Naive thymus-derived CD4-positive, alpha-beta T cell (primary cell): ENCODE measurements at regions not wholly inside any gene's neighbourhood (a gene's known extent, or its start where the extent isn't known, plus 50 kb on each side); places are given as distances from the start of the nearest gene placed in this dataset.

Experiments used
- ATAC-seq: fragments of 150-1000 bp; cut with Tn5 transposase; 2 replicates; pipeline ENCODE4 v1.10.0; 2021; ENCODE audit warnings: mild to moderate bottlenecking, moderate library complexity
- CTCF ChIA-PET: fragments of 350-600 bp; sonication (Branson Sonifier 250); formaldehyde crosslinking; loops from one replicate; lab custom pipeline; 2021; ENCODE audit warnings: antibody characterized with exemption; lab: Charles Lee
- POLR2A ChIA-PET: fragments of 350-600 bp; sonication (Branson Sonifier 250); formaldehyde crosslinking; loops from one replicate; lab custom pipeline; 2021; ENCODE audit warnings: antibody characterized with exemption, inconsistent platforms; lab: Charles Lee
- DNase-seq, 9 donors: peaks; one replicate each; pipeline versions ENCODE4 v3.0.0 to v3.0.0-alpha.2; 2020 to 2022; ENCODE audit warnings: mixed read lengths in 1 of 9
- H3K27ac ChIP-seq: one replicate; pipeline ENCODE4 v1.7.0; 2013; ENCODE audit warnings: mild to moderate bottlenecking, low read depth, low read length, moderate library complexity
- H3K27me3 ChIP-seq, 2 donors: one replicate each; pipeline ENCODE4 v1.7.0; 2013; ENCODE audit warnings: low read length in 2 of 2, mild to moderate bottlenecking in 2 of 2, moderate library complexity in 2 of 2; ENCODE audit not compliant: control insufficient read depth in 2 of 2, insufficient read depth in 2 of 2
- H3K36me3 ChIP-seq, 3 experiments: 1 replicate in 2 of 3; 2 replicates in 1 of 3; pipeline ENCODE4 v1.7.0; 2013; ENCODE audit warnings: low read length in 3 of 3, mild to moderate bottlenecking in 3 of 3, moderate library complexity in 1 of 3; ENCODE audit not compliant: insufficient read depth in 3 of 3, control insufficient read depth in 2 of 3
- H3K4me1 ChIP-seq, 2 donors: one replicate each; pipeline ENCODE4 v1.7.0; 2013; ENCODE audit warnings: low read length in 2 of 2, mild to moderate bottlenecking in 2 of 2, moderate library complexity in 1 of 2; ENCODE audit not compliant: control insufficient read depth in 2 of 2, insufficient read depth in 2 of 2
- H3K4me3 ChIP-seq: 2 replicates; pipeline ENCODE4 v1.7.0; 2013; ENCODE audit warnings: mild to moderate bottlenecking, low read length
- H3K9me3 ChIP-seq, 3 experiments: 1 replicate in 2 of 3; 2 replicates in 1 of 3; pipeline ENCODE4 v1.7.0; 2013; ENCODE audit warnings: low read length in 3 of 3; ENCODE audit not compliant: control insufficient read depth in 2 of 3
- H3K27ac Mint-ChIP-seq, 9 donors: one replicate each; pipeline ENCODE4 v1.8.0; 2020 to 2022; ENCODE audit warnings: mixed read lengths in 9 of 9, mild to moderate bottlenecking in 8 of 9, moderate library complexity in 5 of 9, inconsistent platforms in 2 of 9
- H3K27me3 Mint-ChIP-seq, 5 donors: one replicate each; pipeline ENCODE4 v1.8.0; 2021 to 2022; ENCODE audit warnings: mixed read lengths in 5 of 5, mild to moderate bottlenecking in 1 of 5
- H3K36me3 Mint-ChIP-seq, 5 donors: one replicate each; pipeline ENCODE4 v1.8.0; 2020 to 2022; ENCODE audit warnings: mixed read lengths in 5 of 5, mild to moderate bottlenecking in 3 of 5, inconsistent platforms in 1 of 5
- H3K4me1 Mint-ChIP-seq, 7 donors: one replicate each; pipeline ENCODE4 v1.8.0; 2020 to 2022; ENCODE audit warnings: mixed read lengths in 7 of 7, mild to moderate bottlenecking in 3 of 7, inconsistent platforms in 1 of 7
- H3K4me3 Mint-ChIP-seq, 10 donors: one replicate each; pipeline ENCODE4 v1.8.0; 2020 to 2022; ENCODE audit warnings: mild to moderate bottlenecking in 10 of 10, mixed read lengths in 10 of 10, moderate library complexity in 6 of 10, inconsistent platforms in 2 of 10
- H3K9me3 Mint-ChIP-seq, 11 donors: one replicate each; pipeline ENCODE4 v1.8.0; 2020 to 2022; ENCODE audit warnings: mixed read lengths in 11 of 11, mild to moderate bottlenecking in 4 of 11, inconsistent platforms in 1 of 11, moderate library complexity in 1 of 11
- intact Hi-C, 2 donors: fragments of 100-400 bp; cut with micrococcal nuclease; formaldehyde crosslinking; loops; one replicate each; pipeline ENCODE4 v1.15.1; 2023

GRCh38 chr9:73219985-73220626, 68.4 kb downstream of the ANXA1 start:
- CTCF ChIA-PET: no interaction called here
- Mint-ChIP-seq H3K4me3 (no peak overlapping the region), H3K36me3 (no peaks in the 10 kb centered on the region), H3K27me3 (peaks cover 12 to 58% (median 51%) of the 10 kb centered on the region in 5 donors), H3K4me1 (peaks cover 0 to 5% (median 0%) of the 10 kb centered on the region in 7 donors), H3K27ac (peak overlapping the region in 1 of 9 donors; percentile 58), H3K9me3 (peaks cover 0 to 19% (median 3%) of the 10 kb centered on the region in 11 donors)
- ATAC-seq (peak; percentile 84), DNase-seq (no peak)
- Histone ChIP-seq H3K4me1 (no peaks in the 10 kb centered on the region), H3K9me3 (no peaks in the 10 kb centered on the region), H3K36me3 (no peaks in the 10 kb centered on the region), H3K27me3 (peaks cover 0 to 4% of the 10 kb centered on the region in 2 donors), H3K27ac (no peak overlapping the region), H3K4me3 (no peak overlapping the region)
- intact Hi-C loops: no loop called here
- POLR2A ChIA-PET: no interaction called here

- Mint-ChIP-seq H3K27me3 (peaks cover 10 to 50% (median 44%) of the 10 kb centered on the region in 5 donors), H3K4me1 (peaks cover 0 to 5% (median 0%) of the 10 kb centered on the region in 7 donors), H3K9me3 (peaks cover 0 to 20% (median 4%) of the 10 kb centered on the region in 11 donors), H3K36me3 (no peaks in the 10 kb centered on the region), H3K4me3 (no peak overlapping the region), H3K27ac (no peak overlapping the region)
- Histone ChIP-seq H3K9me3 (no peaks in the 10 kb centered on the region), H3K4me1 (no peaks in the 10 kb centered on the region), H3K27ac (no peak overlapping the region), H3K27me3 (no peaks in the 10 kb centered on the region), H3K36me3 (no peaks in the 10 kb centered on the region), H3K4me3 (no peak overlapping the region)
- ChIA-PET CTCF (no interaction called here), POLR2A (no interaction called here)
- intact Hi-C loops: no loop called here
- no peak for ATAC-seq
- DNase-seq: no peak
Observed at GRCh38 chr9:73223594-73223993, 71.9 kb downstream of the ANXA1 start.

GRCh38 chr9:73229543-73229942, 77.9 kb downstream of the ANXA1 start:
- H3K4me1 ChIP-seq: no peaks in the 10 kb centered on the region
- H3K36me3 Mint-ChIP-seq: no peaks in the 10 kb centered on the region
- CTCF ChIA-PET: no interaction called here
- no peaks in the 10 kb centered on the region for H3K36me3 ChIP-seq
- H3K4me3 ChIP-seq: no peak overlapping the region
- H3K27me3 Mint-ChIP-seq: peaks cover 4 to 28% (median 11%) of the 10 kb centered on the region in 5 donors
- no peaks in the 10 kb centered on the region for H3K27me3 ChIP-seq
- no peak overlapping the region for H3K4me3 Mint-ChIP-seq
- peaks cover 0 to 4% (median 0%) of the 10 kb centered on the region in 7 donors for H3K4me1 Mint-ChIP-seq
- peaks cover 0 to 11% (median 4%) of the 10 kb centered on the region in 11 donors for H3K9me3 Mint-ChIP-seq
- intact Hi-C loops: no loop called here
- no peak overlapping the region for H3K27ac ChIP-seq
- POLR2A ChIA-PET: interaction anchor here (0.6 kb wide), 1 partner anchor 141 kb away, joined by 4 read pairs; no protein-coding TSS in a partner anchor
- no peaks in the 10 kb centered on the region for H3K9me3 ChIP-seq
- ATAC-seq (no peak), DNase-seq (no peak)
- no peak overlapping the region for H3K27ac Mint-ChIP-seq

GRCh38 chr9:73230251-73230650, 78.6 kb downstream of the ANXA1 start:
- Histone ChIP-seq H3K4me3 (no peak overlapping the region), H3K4me1 (no peaks in the 10 kb centered on the region), H3K36me3 (no peaks in the 10 kb centered on the region), H3K9me3 (no peaks in the 10 kb centered on the region), H3K27me3 (no peaks in the 10 kb centered on the region), H3K27ac (no peak overlapping the region)
- H3K9me3 Mint-ChIP-seq: peaks cover 0 to 5% (median under 1%) of the 10 kb centered on the region in 11 donors
- no peak overlapping the region for H3K4me3 Mint-ChIP-seq
- H3K27me3 Mint-ChIP-seq: peaks cover 3 to 24% (median 5%) of the 10 kb centered on the region in 5 donors
- intact Hi-C loops: no loop called here
- peaks cover 0 to 4% (median 0%) of the 10 kb centered on the region in 7 donors for H3K4me1 Mint-ChIP-seq
- POLR2A ChIA-PET: no interaction called here
- ATAC-seq (no peak), DNase-seq (no peak)
- no peak overlapping the region for H3K27ac Mint-ChIP-seq
- CTCF ChIA-PET: no interaction called here
- no peaks in the 10 kb centered on the region for H3K36me3 Mint-ChIP-seq

GRCh38 chr9:73231203-73231602, 79.5 kb downstream of the ANXA1 start:
- ChIA-PET POLR2A (no interaction called here), CTCF (no interaction called here)
- Mint-ChIP-seq H3K27me3 (peaks cover 4 to 26% (median 6%) of the 10 kb centered on the region in 5 donors), H3K36me3 (no peaks in the 10 kb centered on the region), H3K9me3 (peaks cover 0 to 5% (median 0%) of the 10 kb centered on the region in 11 donors), H3K4me1 (peaks cover 0 to 4% (median 0%) of the 10 kb centered on the region in 7 donors), H3K27ac (no peak overlapping the region), H3K4me3 (no peak overlapping the region)
- DNase-seq (no peak), ATAC-seq (no peak)
- Histone ChIP-seq H3K27ac (no peak overlapping the region), H3K9me3 (no peaks in the 10 kb centered on the region), H3K27me3 (peaks cover 0 to 3% of the 10 kb centered on the region in 2 donors), H3K36me3 (no peaks in the 10 kb centered on the region), H3K4me3 (no peak overlapping the region), H3K4me1 (no peaks in the 10 kb centered on the region)
- intact Hi-C loops: no loop called here

GRCh38 chr9:73233359-73234007, 81.8 kb downstream of the ANXA1 start:
- CTCF ChIA-PET: no interaction called here
- Histone ChIP-seq H3K27ac (no peak overlapping the region), H3K27me3 (peaks cover 0 to 4% of the 10 kb centered on the region in 2 donors), H3K4me1 (no peaks in the 10 kb centered on the region), H3K4me3 (no peak overlapping the region), H3K9me3 (no peaks in the 10 kb centered on the region), H3K36me3 (no peaks in the 10 kb centered on the region)
- H3K4me1 Mint-ChIP-seq: peaks cover 0 to 4% (median 0%) of the 10 kb centered on the region in 7 donors
- POLR2A ChIA-PET: no interaction called here
- H3K36me3 Mint-ChIP-seq: no peaks in the 10 kb centered on the region
- intact Hi-C loops: no loop called here
- H3K9me3 Mint-ChIP-seq: no peaks in the 10 kb centered on the region
- ATAC-seq (no peak), DNase-seq (no peak)
- no peak overlapping the region for H3K27ac Mint-ChIP-seq
- H3K4me3 Mint-ChIP-seq: no peak overlapping the region
- peaks cover 7 to 29% (median 17%) of the 10 kb centered on the region in 5 donors for H3K27me3 Mint-ChIP-seq
